ENCODE measurements at regions not wholly inside any gene's neighbourhood (a gene's known extent, or its start where the extent isn't known, plus 50 kb on each side); places are given as distances from the start of the nearest gene placed in this dataset.

DNA sequence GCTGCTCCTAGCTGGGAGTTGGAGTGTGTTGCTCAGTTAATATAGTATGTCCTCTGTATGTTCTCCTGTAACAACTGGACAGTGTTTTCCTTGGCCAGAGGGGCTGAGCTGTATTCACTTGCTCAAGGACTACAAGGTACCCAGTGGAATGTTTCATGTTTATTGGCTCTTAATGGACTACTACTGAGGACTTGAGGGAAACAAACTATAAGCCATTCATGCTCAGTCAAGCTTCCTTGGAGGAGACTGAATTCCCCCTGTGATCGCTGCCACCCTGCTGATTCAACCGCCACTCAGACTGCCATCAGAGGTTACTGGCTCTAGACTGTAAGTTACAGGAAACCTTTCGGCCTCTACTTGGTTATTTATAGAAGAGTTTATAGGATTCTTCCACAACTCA is 166.6 kb downstream of the ZC3H11B start:
- no peak for DNase-seq (ENCODE audit: low spot score)
- Mint-ChIP-seq H3K27ac (ENCODE audit: unreplicated experiment) (no peak overlapping the region), H3K4me3 (ENCODE audit: unreplicated experiment) (no peak overlapping the region), H3K36me3 (ENCODE audit: low read depth) (no peaks in the 10 kb centered on the region), H3K9me3 (ENCODE audit: low read depth) (no peaks in the 10 kb centered on the region), H3K4me1 (ENCODE audit: low read depth) (peaks cover 12% of the 10 kb centered on the region), H3K27me3 (ENCODE audit: low read depth) (no peaks in the 10 kb centered on the region)
- TF ChIP-seq, protein P1, sequence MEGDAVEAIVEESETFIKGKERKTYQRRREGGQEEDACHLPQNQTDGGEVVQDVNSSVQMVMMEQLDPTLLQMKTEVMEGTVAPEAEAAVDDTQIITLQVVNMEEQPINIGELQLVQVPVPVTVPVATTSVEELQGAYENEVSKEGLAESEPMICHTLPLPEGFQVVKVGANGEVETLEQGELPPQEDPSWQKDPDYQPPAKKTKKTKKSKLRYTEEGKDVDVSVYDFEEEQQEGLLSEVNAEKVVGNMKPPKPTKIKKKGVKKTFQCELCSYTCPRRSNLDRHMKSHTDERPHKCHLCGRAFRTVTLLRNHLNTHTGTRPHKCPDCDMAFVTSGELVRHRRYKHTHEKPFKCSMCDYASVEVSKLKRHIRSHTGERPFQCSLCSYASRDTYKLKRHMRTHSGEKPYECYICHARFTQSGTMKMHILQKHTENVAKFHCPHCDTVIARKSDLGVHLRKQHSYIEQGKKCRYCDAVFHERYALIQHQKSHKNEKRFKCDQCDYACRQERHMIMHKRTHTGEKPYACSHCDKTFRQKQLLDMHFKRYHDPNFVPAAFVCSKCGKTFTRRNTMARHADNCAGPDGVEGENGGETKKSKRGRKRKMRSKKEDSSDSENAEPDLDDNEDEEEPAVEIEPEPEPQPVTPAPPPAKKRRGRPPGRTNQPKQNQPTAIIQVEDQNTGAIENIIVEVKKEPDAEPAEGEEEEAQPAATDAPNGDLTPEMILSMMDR (IDR thresholded peaks at IDR 0.05): no peak

DNA sequence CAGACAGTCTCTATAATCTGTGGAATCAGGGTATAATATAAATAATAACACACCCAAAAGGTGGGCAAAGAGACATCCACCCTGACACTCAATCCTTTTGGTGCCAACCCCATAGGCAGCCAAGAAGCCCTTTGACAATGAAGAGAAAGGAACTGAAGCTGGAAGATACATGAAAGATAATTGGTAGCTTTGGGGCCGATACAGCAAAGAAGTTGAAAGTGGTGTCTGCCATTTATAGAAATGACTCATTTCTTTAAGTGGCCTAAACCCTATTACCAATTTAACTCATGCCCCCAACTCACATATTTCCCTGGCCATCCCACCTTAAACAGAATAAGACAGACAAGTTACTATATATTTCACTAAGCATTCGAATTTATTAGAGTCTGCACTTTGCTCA is 167.0 kb downstream of the ZC3H11B start:
- H3K27ac Mint-ChIP-seq (ENCODE audit: unreplicated experiment): no peak overlapping the region
- H3K9me3 Mint-ChIP-seq (ENCODE audit: low read depth): no peaks in the 10 kb centered on the region
- DNase-seq (ENCODE audit: low spot score): no peak
- TF ChIP-seq, protein P1 (IDR thresholded peaks at IDR 0.05): no peak
- peaks cover 12% of the 10 kb centered on the region for H3K4me1 Mint-ChIP-seq (ENCODE audit: low read depth)
- H3K4me3 Mint-ChIP-seq (ENCODE audit: unreplicated experiment): no peak overlapping the region
- H3K36me3 Mint-ChIP-seq (ENCODE audit: low read depth): no peaks in the 10 kb centered on the region
- H3K27me3 Mint-ChIP-seq (ENCODE audit: low read depth): no peaks in the 10 kb centered on the region

DNA sequence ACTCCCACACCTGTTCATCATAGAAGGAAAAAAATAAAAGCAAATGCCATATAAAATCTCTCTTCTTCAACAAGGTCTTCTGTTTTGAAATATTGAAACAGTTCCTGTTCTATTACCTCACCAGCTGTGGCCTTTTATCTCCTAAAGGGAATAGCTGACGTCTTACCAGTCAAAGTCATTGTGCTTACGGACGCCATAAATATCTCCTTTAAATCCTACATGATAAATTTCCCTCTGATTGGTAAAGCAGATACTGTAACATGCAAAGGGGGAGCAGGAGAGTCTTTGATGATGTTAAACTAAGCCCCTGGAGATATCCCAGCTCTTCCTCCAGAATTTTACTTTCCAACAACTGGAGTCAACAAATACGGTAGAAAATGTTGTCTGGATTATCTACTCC is 168.4 kb downstream of the ZC3H11B start:
- Mint-ChIP-seq H3K36me3 (ENCODE audit: low read depth) (no peaks in the 10 kb centered on the region), H3K27ac (ENCODE audit: unreplicated experiment) (no peak overlapping the region), H3K27me3 (ENCODE audit: low read depth) (no peaks in the 10 kb centered on the region), H3K9me3 (ENCODE audit: low read depth) (no peaks in the 10 kb centered on the region), H3K4me1 (ENCODE audit: low read depth) (peaks cover 9% of the 10 kb centered on the region), H3K4me3 (ENCODE audit: unreplicated experiment) (no peak overlapping the region)
- no peak for DNase-seq (ENCODE audit: low spot score)
- TF ChIP-seq, protein P1 (IDR thresholded peaks at IDR 0.05): no peak

DNA sequence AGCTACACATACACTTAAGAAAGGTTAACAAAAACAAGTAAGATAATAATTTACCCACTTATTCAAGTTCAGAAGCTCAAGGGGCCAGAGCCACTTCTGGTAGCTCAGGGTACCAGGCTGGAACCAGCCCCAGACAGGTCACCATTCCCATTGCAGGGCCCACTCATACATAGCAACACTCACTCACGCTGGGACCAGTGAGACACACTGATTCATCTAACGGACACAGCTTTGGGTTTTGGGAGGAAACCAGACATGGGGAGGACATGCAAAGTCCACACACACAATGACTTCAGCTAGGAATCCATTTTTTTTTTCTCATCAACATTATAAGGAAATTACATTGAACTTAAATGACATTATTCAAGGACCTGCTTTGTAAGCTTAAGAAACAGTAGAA is 169.1 kb downstream of the ZC3H11B start:
- H3K4me3 Mint-ChIP-seq (ENCODE audit: unreplicated experiment): no peak overlapping the region
- H3K9me3 Mint-ChIP-seq (ENCODE audit: low read depth): no peaks in the 10 kb centered on the region
- no peak overlapping the region for H3K27ac Mint-ChIP-seq (ENCODE audit: unreplicated experiment)
- no peaks in the 10 kb centered on the region for H3K36me3 Mint-ChIP-seq (ENCODE audit: low read depth)
- TF ChIP-seq, protein P1 (IDR thresholded peaks at IDR 0.05): no peak
- H3K4me1 Mint-ChIP-seq (ENCODE audit: low read depth): peaks cover 8% of the 10 kb centered on the region
- no peaks in the 10 kb centered on the region for H3K27me3 Mint-ChIP-seq (ENCODE audit: low read depth)
- DNase-seq (ENCODE audit: low spot score): no peak

DNA sequence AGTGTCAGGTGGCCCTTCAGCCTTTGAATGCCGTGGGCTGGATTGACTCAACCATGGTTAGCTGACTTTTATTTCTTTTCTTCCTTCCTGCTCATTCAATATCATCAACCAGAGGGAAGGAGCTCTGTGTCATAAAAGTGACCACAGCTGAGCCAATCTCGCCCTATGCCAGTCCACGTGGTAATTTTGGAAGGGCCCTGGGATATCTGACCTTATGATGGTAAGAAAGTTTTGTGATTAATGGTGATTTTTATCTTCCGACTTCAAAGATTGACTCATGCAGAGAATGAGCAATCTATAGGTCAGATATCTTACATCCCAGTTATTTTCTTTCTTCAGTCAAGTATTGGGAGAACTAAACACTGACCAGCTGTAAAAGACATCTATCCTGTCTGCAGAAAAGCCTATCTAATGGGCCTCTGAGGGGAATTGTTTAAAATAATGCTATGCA is 170.3 kb downstream of the ZC3H11B start:
- TF ChIP-seq, protein P1 (IDR thresholded peaks at IDR 0.05): no peak
- DNase-seq (ENCODE audit: low spot score): no peak
- no peaks in the 10 kb centered on the region for H3K36me3 Mint-ChIP-seq (ENCODE audit: low read depth)
- H3K4me3 Mint-ChIP-seq (ENCODE audit: unreplicated experiment): no peak overlapping the region
- no peaks in the 10 kb centered on the region for H3K27me3 Mint-ChIP-seq (ENCODE audit: low read depth)
- H3K27ac Mint-ChIP-seq (ENCODE audit: unreplicated experiment): no peak overlapping the region
- peaks cover 8% of the 10 kb centered on the region for H3K4me1 Mint-ChIP-seq (ENCODE audit: low read depth)
- no peaks in the 10 kb centered on the region for H3K9me3 Mint-ChIP-seq (ENCODE audit: low read depth)
